Neuronal stem cell (in vitro differentiated cells): ENCODE measurements at regions not wholly inside any gene's neighbourhood (a gene's known extent, or its start where the extent isn't known, plus 50 kb on each side); places are given as distances from the start of the nearest gene placed in this dataset.
A peak's percentile ranks its signal among the peaks of the same experiment; 100 is the strongest.

ENCODE experiments used
- DNase-seq: peaks from one replicate; pipeline ENCODE4 v3.0.0-alpha.2; 2013; ENCODE audit warnings: low spot score
- H2AFZ ChIP-seq: one replicate; pipeline ENCODE4 v1.6.1; 2013; ENCODE audit warnings: mild to moderate bottlenecking, low read length, inconsistent platforms
- H2AK5ac ChIP-seq: 2 replicates; pipeline ENCODE4 v1.6.1; 2013; ENCODE audit warnings: low read depth, mild to moderate bottlenecking, inconsistent platforms, low read length, moderate library complexity, mixed read lengths
- H2BK120ac ChIP-seq: 2 replicates; pipeline ENCODE4 v1.6.1; 2013; ENCODE audit warnings: low read depth, mild to moderate bottlenecking, inconsistent platforms, low read length, moderate library complexity, mixed read lengths
- H2BK12ac ChIP-seq: one replicate; pipeline ENCODE4 v1.6.1; 2013; ENCODE audit warnings: low read length, inconsistent platforms
- H2BK15ac ChIP-seq: 2 replicates; pipeline ENCODE4 v1.6.1; 2013; ENCODE audit warnings: mild to moderate bottlenecking, low read length, inconsistent platforms, mixed read lengths
- H2BK5ac ChIP-seq: one replicate; pipeline ENCODE4 v1.6.1; 2013; ENCODE audit warnings: inconsistent platforms, mild to moderate bottlenecking, low read length, moderate library complexity
- H3K14ac ChIP-seq: one replicate; pipeline ENCODE4 v1.6.1; 2013; ENCODE audit warnings: low read length, inconsistent platforms
- H3K18ac ChIP-seq: 2 replicates; pipeline ENCODE4 v1.6.1; 2013; ENCODE audit warnings: low read length, inconsistent platforms
- H3K23ac ChIP-seq: 2 replicates; pipeline ENCODE4 v1.6.1; 2013; ENCODE audit warnings: low read depth, mild to moderate bottlenecking, mixed read lengths, low read length, inconsistent platforms; ENCODE audit not compliant: poor library complexity
- H3K27ac ChIP-seq: replicated peaks from 3 replicates; pipeline ENCODE4 v1.5.1; 2013; ENCODE audit warnings: low read length, inconsistent platforms
- H3K27me3 ChIP-seq, 3 experiments: 2 replicates each; pipeline ENCODE4 v1.6.1; 2013; ENCODE audit warnings: low read length in 3 of 3, mild to moderate bottlenecking in 2 of 3, inconsistent platforms in 1 of 3, low read depth in 1 of 3, mixed read lengths in 1 of 3, moderate library complexity in 1 of 3; ENCODE audit not compliant: control insufficient read depth in 3 of 3, insufficient read depth in 3 of 3
- H3K36me3 ChIP-seq, 2 donors: replicated peaks in 1 of 2; 2 replicates each; pipeline ENCODE4 v1.6.1; 2013; ENCODE audit warnings: low read length in 2 of 2; ENCODE audit not compliant: control insufficient read depth in 2 of 2, insufficient read depth in 2 of 2
- H3K4ac ChIP-seq: 2 replicates; pipeline ENCODE4 v1.6.1; 2013; ENCODE audit warnings: inconsistent platforms, mild to moderate bottlenecking, low read length, moderate library complexity
- H3K4me1 ChIP-seq, 2 donors: 1 replicate in 1 of 2; 2 replicates in 1 of 2; pipeline ENCODE4 v1.6.1; 2013; ENCODE audit warnings: low read length in 2 of 2, low read depth in 1 of 2; ENCODE audit not compliant: control insufficient read depth in 2 of 2, insufficient read depth in 1 of 2
- H3K4me2 ChIP-seq: one replicate; pipeline ENCODE4 v1.6.1; 2013; ENCODE audit warnings: mild to moderate bottlenecking, low read length, inconsistent platforms; ENCODE audit not compliant: insufficient read depth, poor library complexity, severe bottlenecking
- H3K4me3 ChIP-seq, 2 donors: 2 replicates each; pipeline ENCODE4 v1.5.1; 2013; ENCODE audit warnings: low read length in 2 of 2, mild to moderate bottlenecking in 2 of 2, inconsistent platforms in 1 of 2, moderate library complexity in 1 of 2
- H3K79me1 ChIP-seq: one replicate; pipeline ENCODE4 v1.6.1; 2013; ENCODE audit warnings: low read depth, mild to moderate bottlenecking, inconsistent platforms, low read length, moderate library complexity
- H3K9ac ChIP-seq: one replicate; pipeline ENCODE4 v1.6.1; 2013; ENCODE audit warnings: mild to moderate bottlenecking, low read depth, low read length, inconsistent platforms; ENCODE audit not compliant: poor library complexity
- H3K9me3 ChIP-seq, 2 donors: replicated peaks in 1 of 2; 2 replicates each; pipeline versions ENCODE3 to v1.6.1; 2013; ENCODE audit warnings: low read length in 2 of 2, mild to moderate bottlenecking in 2 of 2, inconsistent platforms in 1 of 2, low read depth in 1 of 2, mixed read lengths in 1 of 2, moderate library complexity in 1 of 2; ENCODE audit not compliant: control insufficient read depth in 2 of 2, insufficient read depth in 1 of 2
- H4K8ac ChIP-seq: one replicate; pipeline ENCODE4 v1.6.1; 2013; ENCODE audit warnings: low read depth, mild to moderate bottlenecking, inconsistent platforms, low read length, moderate library complexity
- H4K91ac ChIP-seq: one replicate; pipeline ENCODE4 v1.6.1; 2013; ENCODE audit warnings: low read length, low read depth, mild to moderate bottlenecking, inconsistent platforms; ENCODE audit not compliant: poor library complexity
- WGBS, 2 donors: extraction: QIAGEN DNeasy Blood & Tissue Kit; methylation state at CpG; one replicate each; pipeline ENCODE4 v1.1.7; 2013; ENCODE audit warnings: missing lambda C conversion rate in 2 of 2, mixed read lengths in 1 of 2; ENCODE audit not compliant: insufficient read length in 2 of 2, insufficient replicate concordance in 1 of 2; ENCODE audit errors: extremely low coverage in 2 of 2; 5-methylcytosine and 5-hydroxymethylcytosine counted together

DNA sequence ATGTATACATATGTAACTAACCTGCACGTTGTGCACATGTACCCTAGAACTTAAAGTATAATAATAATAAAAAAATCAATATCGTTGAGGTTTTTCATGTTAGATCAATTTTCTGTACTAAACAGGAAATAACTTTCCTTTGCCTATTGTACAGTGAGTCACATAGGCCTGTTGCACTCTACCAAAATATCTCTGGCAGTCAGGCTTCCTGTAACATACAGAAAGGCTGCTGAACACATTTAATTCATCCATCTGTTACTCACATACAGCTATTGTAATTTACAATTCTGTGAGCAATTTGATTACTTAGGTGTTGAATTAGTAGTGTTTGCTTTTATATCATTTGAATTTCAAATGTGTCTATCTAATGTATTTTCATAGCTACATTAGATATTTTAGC lies 427.8 kb downstream of the TMA16 start:
- no peak for DNase-seq
- Histone ChIP-seq H3K23ac (no peak overlapping the region), H3K18ac (no peak overlapping the region), H4K8ac (no peak overlapping the region), H2BK12ac (no peak overlapping the region), H3K27me3 (no peaks in the 10 kb centered on the region), H2BK120ac (no peak overlapping the region), H3K27ac (no peak overlapping the region), H3K4me2 (no peak overlapping the region), H2AK5ac (no peak overlapping the region), H3K79me1 (no peaks in the 10 kb centered on the region), H3K36me3 (no peaks in the 10 kb centered on the region), H2BK15ac (no peak overlapping the region), H3K4ac (no peak overlapping the region), H3K9me3 (no peaks in the 10 kb centered on the region), H3K4me1 (peaks cover 0 to 1% of the 10 kb centered on the region in 2 donors), H3K14ac (no peak overlapping the region), H2AFZ (no peak overlapping the region), H3K4me3 (no peak overlapping the region), H2BK5ac (no peak overlapping the region), H4K91ac (no peak overlapping the region), H3K9ac (no peak overlapping the region)
- no CpG with 5 or more reads among the region's 2 CpGs for WGBS, 2 donors

DNA sequence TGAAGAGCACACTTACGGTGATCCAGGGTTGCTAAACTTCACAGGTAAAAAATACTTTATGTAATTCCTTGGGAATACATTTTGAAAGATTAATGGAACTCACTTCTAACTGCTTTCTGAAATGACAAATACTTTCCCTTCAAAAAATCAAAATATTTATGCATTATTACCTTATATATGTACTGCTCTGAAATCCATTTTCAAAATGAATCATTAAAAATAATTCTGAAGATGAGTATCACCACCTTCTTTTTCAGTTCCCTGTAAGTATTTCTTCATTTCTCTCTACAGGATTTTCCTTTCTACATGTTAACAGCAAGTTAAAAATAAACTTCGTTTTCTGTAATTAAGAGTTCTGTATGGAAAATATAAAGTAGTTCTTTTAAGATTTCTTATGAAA lies 428.6 kb downstream of the TMA16 start:
- Histone ChIP-seq H3K27me3 (no peaks in the 10 kb centered on the region), H3K4me2 (no peak overlapping the region), H3K4me3 (no peak overlapping the region), H2AFZ (no peak overlapping the region), H4K91ac (no peak overlapping the region), H3K14ac (no peak overlapping the region), H3K9me3 (no peaks in the 10 kb centered on the region), H2BK120ac (no peak overlapping the region), H2AK5ac (no peak overlapping the region), H3K4ac (no peak overlapping the region), H4K8ac (no peak overlapping the region), H3K18ac (no peak overlapping the region), H3K27ac (no peak overlapping the region), H3K9ac (no peak overlapping the region), H3K36me3 (no peaks in the 10 kb centered on the region), H3K23ac (no peak overlapping the region), H3K79me1 (no peaks in the 10 kb centered on the region), H3K4me1 (peaks cover 0 to 1% of the 10 kb centered on the region in 2 donors), H2BK12ac (no peak overlapping the region), H2BK15ac (no peak overlapping the region), H2BK5ac (no peak overlapping the region)
- DNase-seq: no peak
- WGBS, 2 donors: no CpG with 5 or more reads among the region's 2 CpGs

DNA sequence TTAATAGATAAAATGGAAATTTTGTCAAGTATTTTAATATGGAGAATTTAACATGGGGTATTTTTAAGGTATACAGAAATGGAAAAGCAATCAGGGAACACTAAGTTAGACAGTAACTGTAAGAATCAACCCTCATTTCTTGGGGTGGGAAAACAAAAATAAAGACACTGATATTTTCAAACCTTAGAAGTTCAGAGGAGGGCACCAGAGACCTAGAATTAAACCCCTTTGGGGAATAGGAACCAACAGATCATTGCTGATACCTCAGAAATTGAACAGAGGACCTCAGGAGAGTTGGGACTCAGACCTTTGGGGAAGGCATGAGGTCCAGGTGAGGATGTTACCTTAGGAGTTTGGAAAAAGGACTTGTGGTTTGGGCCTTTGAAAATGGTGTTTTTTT lies 435.6 kb downstream of the TMA16 start:
- no peak overlapping the region for H3K9ac ChIP-seq
- H3K4me1 ChIP-seq: peaks cover 0 to 3% of the 10 kb centered on the region in 2 donors
- H2AK5ac ChIP-seq: no peak overlapping the region
- no peaks in the 10 kb centered on the region for H3K79me1 ChIP-seq
- no peak overlapping the region for H3K18ac ChIP-seq
- no peak overlapping the region for H4K8ac ChIP-seq
- no peak overlapping the region for H2BK120ac ChIP-seq
- no peak overlapping the region for H2BK12ac ChIP-seq
- no peak overlapping the region for H3K4me2 ChIP-seq
- no peak overlapping the region for H2AFZ ChIP-seq
- no peak overlapping the region for H2BK15ac ChIP-seq
- H3K27ac ChIP-seq: no peak overlapping the region
- H2BK5ac ChIP-seq: no peak overlapping the region
- H3K14ac ChIP-seq: no peak overlapping the region
- DNase-seq: no peak
- no peak overlapping the region for H3K4me3 ChIP-seq
- no peaks in the 10 kb centered on the region for H3K27me3 ChIP-seq
- peaks cover 0 to 2% of the 10 kb centered on the region in 2 donors for H3K9me3 ChIP-seq
- no peak overlapping the region for H3K4ac ChIP-seq
- no peak overlapping the region for H4K91ac ChIP-seq
- H3K36me3 ChIP-seq: no peaks in the 10 kb centered on the region
- no peak overlapping the region for H3K23ac ChIP-seq

DNA sequence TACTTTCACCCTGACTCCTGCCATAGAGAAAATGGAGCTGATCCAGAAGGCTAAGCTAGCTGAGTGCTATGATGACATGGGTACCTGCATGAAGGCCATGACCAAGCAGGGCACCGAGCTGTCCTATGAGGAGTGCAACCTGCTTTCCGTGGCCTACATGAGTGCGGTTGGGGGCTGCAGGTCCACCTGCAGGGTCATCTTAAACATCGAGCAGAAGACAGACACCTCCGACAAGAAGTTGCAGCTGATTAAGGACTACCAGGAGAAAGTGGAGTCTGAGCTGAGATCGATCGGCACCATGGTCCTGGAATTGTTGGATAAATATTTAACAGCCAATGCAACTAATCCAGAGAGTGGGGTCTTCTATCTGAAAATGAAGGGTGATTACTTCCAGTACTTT lies 438.0 kb downstream of the TMA16 start:
- Histone ChIP-seq H2BK5ac (no peak overlapping the region), H2AK5ac (no peak overlapping the region), H3K4me2 (no peak overlapping the region), H3K79me1 (no peaks in the 10 kb centered on the region), H3K9me3 (peaks cover 0 to 2% of the 10 kb centered on the region in 2 donors), H2BK15ac (no peak overlapping the region), H3K4ac (no peak overlapping the region), H4K8ac (peak overlapping the region; percentile 45), H3K27me3 (no peaks in the 10 kb centered on the region), H2BK120ac (no peak overlapping the region), H3K27ac (no peak overlapping the region), H3K36me3 (no peaks in the 10 kb centered on the region), H3K4me1 (peaks cover 0 to 3% of the 10 kb centered on the region in 2 donors), H3K23ac (no peak overlapping the region), H2AFZ (no peak overlapping the region), H2BK12ac (no peak overlapping the region), H3K14ac (no peak overlapping the region), H3K9ac (no peak overlapping the region), H3K4me3 (no peak overlapping the region), H3K18ac (peak overlapping the region; percentile 42), H4K91ac (no peak overlapping the region)
- no CpG with 5 or more reads among the region's 7 CpGs for WGBS, 2 donors
- no peak for DNase-seq
